ENCODE measurements at regions not wholly inside any gene's neighbourhood (a gene's known extent, or its start where the extent isn't known, plus 50 kb on each side); places are given as distances from the start of the nearest gene placed in this dataset.

- TF ChIP-seq CTCF (IDR thresholded peaks at IDR 0.05; ENCODE audit: low read depth, low read length, missing input control) (no peak), TAF1 (conservative IDR thresholded peaks at IDR 0.05) (no peak), REST (IDR thresholded peaks at IDR 0.05) (no peak), YY1 (IDR thresholded peaks at IDR 0.05) (no peak), ZBTB33 (IDR thresholded peaks at IDR 0.05) (no peak), HNF4G (IDR thresholded peaks at IDR 0.05) (no peak), HNF4A (conservative IDR thresholded peaks at IDR 0.05) (no peak), RAD21 (IDR thresholded peaks at IDR 0.05) (no peak), FOXA1 (IDR thresholded peaks at IDR 0.05) (no peak), SP1 (IDR thresholded peaks at IDR 0.05) (no peak)
Measured at GRCh38 chr1:10928654-10929053, 83.8 kb upstream of the TARDBP start.
